Tibial artery (tissue), 4 donors: ENCODE measurements at regions not wholly inside any gene's neighbourhood (a gene's known extent, or its start where the extent isn't known, plus 50 kb on each side); places are given as distances from the start of the nearest gene placed in this dataset.

Source experiments
- DNase-seq, 2 donors: peaks; one replicate each; pipeline ENCODE4 v3.0.0-alpha.2; 2019
- H3K27ac ChIP-seq, 2 donors: fragments of 200-600 bp; sonication (generic) in 1 of 2; 1 replicate in 1 of 2; 2 replicates in 1 of 2; pipeline ENCODE4 v1.5.1; 2018 to 2019; ENCODE audit warnings: mild to moderate bottlenecking in 1 of 2
- H3K27me3 ChIP-seq, 2 donors: fragments of 200-600 bp; sonication (generic) in 1 of 2; one replicate each; pipeline versions ENCODE4 v1.5.1 to v1.6.0; 2016 to 2019
- H3K36me3 ChIP-seq, 3 donors: fragments of 200-600 bp; sonication (generic) in 2 of 3; one replicate each; pipeline ENCODE4 v1.5.1; 2016 to 2019; ENCODE audit warnings: mild to moderate bottlenecking in 2 of 3
- H3K4me1 ChIP-seq, 4 donors: fragments of 200-600 bp; sonication (generic) in 2 of 4; 1 replicate in 3 of 4; 2 replicates in 1 of 4; pipeline ENCODE4 v1.5.1; 2016 to 2019
- H3K4me3 ChIP-seq, 2 donors: fragments of 200-600 bp; sonication (generic) in 1 of 2; 1 replicate in 1 of 2; 2 replicates in 1 of 2; pipeline ENCODE4 v1.5.1; 2018 to 2019; ENCODE audit warnings: mild to moderate bottlenecking in 2 of 2
- H3K9me3 ChIP-seq, 3 donors: fragments of 200-600 bp; sonication (generic) in 1 of 3; one replicate each; pipeline ENCODE4 v1.5.1; 2016 to 2019
- CTCF ChIP-seq, 2 experiments: fragments of 200-600 bp in 1 of 2; fragments of 450-650 bp in 1 of 2; IDR thresholded peaks; one replicate each; pipeline ENCODE4 v1.5.1; 2017 to 2019; ENCODE audit warnings: antibody characterized with exemption in 2 of 2, mild to moderate bottlenecking in 1 of 2, moderate library complexity in 1 of 2
- intact Hi-C: fragments of 100-400 bp; cut with DNase I; formaldehyde crosslinking; loops from one replicate; pipeline ENCODE4 v1.15.0; 2023; ENCODE audit warnings: low total_unique reads

- Histone ChIP-seq H3K4me1 (no peaks in the 10 kb centered on the region), H3K9me3 (no peaks in the 10 kb centered on the region), H3K4me3 (no peak overlapping the region), H3K27me3 (no peaks in the 10 kb centered on the region), H3K36me3 (no peaks in the 10 kb centered on the region), H3K27ac (no peak overlapping the region)
- intact Hi-C loops: no loop called here
- TF ChIP-seq CTCF (IDR thresholded peaks at IDR 0.05): no peak
- no peak for DNase-seq
Observed at GRCh38 chr15:29903028-29903427, 80.8 kb upstream of the TJP1 start.

- no peak overlapping the region for H3K27ac ChIP-seq
- no peak for TF ChIP-seq CTCF (IDR thresholded peaks at IDR 0.05)
- intact Hi-C loops: no loop called here
Observed at GRCh38 chr15:29900237-29901189, 78.2 kb upstream of the TJP1 start.

DNA sequence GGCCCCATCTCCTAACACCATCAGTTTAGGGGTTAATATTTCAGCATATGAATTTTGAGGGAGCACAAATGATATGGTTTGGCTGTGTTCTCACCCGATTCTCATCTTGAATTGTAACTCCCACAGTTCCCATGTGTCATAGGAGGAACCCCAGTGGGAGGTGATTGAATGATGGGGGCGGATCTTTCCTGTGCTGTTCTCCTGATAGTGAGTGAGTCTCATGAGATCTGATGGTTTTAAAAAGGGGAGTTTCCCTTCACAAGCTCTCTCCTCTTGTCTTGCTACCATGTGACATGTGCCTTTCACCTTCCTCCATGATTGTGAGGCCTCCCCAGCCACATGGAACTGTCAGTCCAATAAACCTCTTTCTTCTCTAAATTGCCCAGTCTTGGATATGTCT, 73.8 kb upstream of the TJP1 start:
- Histone ChIP-seq H3K4me1 (no peaks in the 10 kb centered on the region), H3K4me3 (no peak overlapping the region), H3K27me3 (no peaks in the 10 kb centered on the region), H3K27ac (no peak overlapping the region), H3K9me3 (no peaks in the 10 kb centered on the region), H3K36me3 (no peaks in the 10 kb centered on the region)
- TF ChIP-seq CTCF (IDR thresholded peaks at IDR 0.05): no peak
- intact Hi-C loops: no loop called here
- no peak for DNase-seq

More at GRCh38 chr15:29900237-29901189, 78.2 kb upstream of the TJP1 start:
- Histone ChIP-seq H3K36me3 (no peaks in the 10 kb centered on the region), H3K4me3 (no peak overlapping the region), H3K27me3 (no peaks in the 10 kb centered on the region), H3K4me1 (no peaks in the 10 kb centered on the region), H3K9me3 (no peaks in the 10 kb centered on the region)
- no peak for DNase-seq

- Histone ChIP-seq H3K4me1 (peaks cover 0 to 32% (median 16%) of the 10 kb centered on the region in 4 donors), H3K4me3 (no peak overlapping the region), H3K27ac (no peak overlapping the region), H3K9me3 (no peaks in the 10 kb centered on the region), H3K27me3 (no peaks in the 10 kb centered on the region), H3K36me3 (no peaks in the 10 kb centered on the region)
- TF ChIP-seq CTCF (IDR thresholded peaks at IDR 0.05): no peak
- intact Hi-C loops: no loop called here
- DNase-seq: no peak
Observed at GRCh38 chr15:29891096-29891457, 68.8 kb upstream of the TJP1 start.

DNA sequence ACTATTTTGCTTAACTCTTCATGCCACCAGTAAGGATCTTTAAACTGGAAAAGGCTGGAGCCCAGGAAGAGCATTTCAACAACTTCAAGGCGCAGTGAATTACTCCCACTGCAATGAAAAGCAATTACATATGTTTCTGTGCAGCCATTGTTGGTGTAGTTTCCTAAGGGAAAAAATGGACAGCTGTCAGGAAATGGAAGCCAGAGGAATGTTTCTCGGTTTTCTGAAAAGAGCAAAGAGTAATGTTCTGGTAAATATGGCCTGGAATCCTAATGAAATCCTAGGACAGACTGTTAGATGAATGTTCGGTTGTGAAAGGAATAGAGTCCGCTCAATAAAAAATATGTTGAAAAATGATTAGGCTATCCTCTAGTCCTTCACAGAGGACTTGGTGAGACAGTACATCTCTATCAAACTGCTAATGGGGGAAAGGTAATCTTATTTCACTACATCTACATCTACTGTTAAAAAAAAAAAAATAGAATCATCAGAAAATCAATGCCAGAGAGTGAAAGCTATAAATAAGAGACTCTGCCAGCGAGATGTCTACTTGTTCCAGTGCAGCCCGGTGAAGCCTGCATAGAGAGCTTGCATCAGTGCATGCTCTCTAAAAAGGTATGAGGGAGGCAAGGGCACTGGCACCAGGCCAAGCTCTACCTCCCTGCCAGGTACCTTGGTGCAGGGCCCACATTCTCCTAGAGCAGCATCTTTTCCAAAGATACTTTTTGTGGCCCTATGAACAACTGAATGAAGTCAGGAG, 68.2 kb upstream of the TJP1 start:
- Histone ChIP-seq H3K27me3 (no peaks in the 10 kb centered on the region), H3K4me1 (peaks cover 0 to 33% (median 16%) of the 10 kb centered on the region in 4 donors), H3K4me3 (no peak overlapping the region), H3K36me3 (no peaks in the 10 kb centered on the region), H3K9me3 (no peaks in the 10 kb centered on the region), H3K27ac (no peak overlapping the region)
- no peak for TF ChIP-seq CTCF (IDR thresholded peaks at IDR 0.05)
- intact Hi-C loops: no loop called here
- no peak for DNase-seq
